ENCODE measurements at regions not wholly inside any gene's neighbourhood (a gene's known extent, or its start where the extent isn't known, plus 50 kb on each side); places are given as distances from the start of the nearest gene placed in this dataset.

GRCh38 chrX:82658492-82658891 is 849.6 kb upstream of the POU3F4 start (continued):
- no peak for TF ChIP-seq RNF2 (IDR thresholded peaks at IDR 0.05; ENCODE audit: borderline replicate concordance, low read depth, low read length, missing control alignments, poor library complexity, severe bottlenecking)
- no peak for TF ChIP-seq SIX5 (IDR thresholded peaks at IDR 0.05; ENCODE audit: low read depth, low read length)
- TF ChIP-seq CHD7 (IDR thresholded peaks at IDR 0.05; ENCODE audit: insufficient replicate concordance, low read length), result no peak
- TF ChIP-seq CHD1 (IDR thresholded peaks at IDR 0.05; ENCODE audit: low read depth, low read length), result no peak
- TF ChIP-seq, protein P1, sequence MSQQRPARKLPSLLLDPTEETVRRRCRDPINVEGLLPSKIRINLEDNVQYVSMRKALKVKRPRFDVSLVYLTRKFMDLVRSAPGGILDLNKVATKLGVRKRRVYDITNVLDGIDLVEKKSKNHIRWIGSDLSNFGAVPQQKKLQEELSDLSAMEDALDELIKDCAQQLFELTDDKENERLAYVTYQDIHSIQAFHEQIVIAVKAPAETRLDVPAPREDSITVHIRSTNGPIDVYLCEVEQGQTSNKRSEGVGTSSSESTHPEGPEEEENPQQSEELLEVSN (IDR thresholded peaks at IDR 0.05), result no peak
- TF ChIP-seq EZH2 (IDR thresholded peaks at IDR 0.05; ENCODE audit: low read depth, low read length, severe bottlenecking), result no peak
- no peak for TF ChIP-seq ZNF274 (IDR thresholded peaks at IDR 0.05; ENCODE audit: borderline replicate concordance, extremely low read depth, low read length)

All from H1 (cell line).